Erythroblast (primary cell): ENCODE measurements at regions not wholly inside any gene's neighbourhood (a gene's known extent, or its start where the extent isn't known, plus 50 kb on each side); places are given as distances from the start of the nearest gene placed in this dataset.

Experiments
- GATA1 ChIP-seq: IDR thresholded peaks from 2 replicates; pipeline ENCODE4 v1.6.1; 2011; ENCODE audit warnings: low read depth, mild to moderate bottlenecking, control low read depth, low read length, moderate library complexity
- POLR2A ChIP-seq: IDR thresholded peaks from 2 replicates; pipeline ENCODE4 v1.6.1; 2011; ENCODE audit warnings: mild to moderate bottlenecking, low read length

DNA sequence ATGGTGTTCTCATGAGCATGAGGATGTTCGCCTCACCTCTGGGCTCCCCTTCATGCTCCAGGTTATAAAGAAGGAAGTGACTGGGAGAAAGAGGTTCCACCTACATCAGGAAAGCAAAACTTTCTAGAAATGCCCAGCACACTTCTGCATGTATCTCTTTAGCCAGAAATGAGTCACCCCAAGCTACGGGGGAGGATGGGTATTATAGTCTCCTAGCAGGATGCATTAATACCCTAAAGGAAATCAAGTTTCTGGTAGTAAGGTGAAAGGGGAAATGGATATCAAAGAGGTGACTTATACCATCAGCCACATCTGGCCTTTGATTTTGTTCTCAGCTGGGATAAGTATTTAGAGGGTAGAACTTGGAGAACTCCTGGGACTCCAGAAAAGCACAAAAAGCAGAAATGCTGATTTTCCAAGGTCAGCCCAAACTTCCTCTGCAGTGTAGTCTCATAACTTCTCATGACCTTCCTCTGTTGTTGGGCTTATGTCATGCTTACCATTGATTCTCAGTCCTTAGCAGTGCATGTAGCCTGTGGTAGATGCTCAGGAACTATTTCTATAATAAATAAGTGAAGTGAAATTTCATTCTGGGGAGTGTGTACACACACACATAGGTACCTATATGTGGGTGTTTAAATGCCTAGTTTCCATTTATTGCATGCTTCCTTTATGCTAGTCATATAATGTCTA is 209.4 kb upstream of the CRY1 start:
- TF ChIP-seq POLR2A (no peak), GATA1 (no peak)
